Loucy (cell line): ENCODE measurements at regions not wholly inside any gene's neighbourhood (a gene's known extent, or its start where the extent isn't known, plus 50 kb on each side); places are given as distances from the start of the nearest gene placed in this dataset.

Experiments used
- EZH2phosphoT487 ChIP-seq: fragments of 200-600 bp; IDR thresholded peaks from 2 replicates; pipeline ENCODE4 v1.6.1; 2018; ENCODE audit warnings: antibody characterized with exemption, mild to moderate bottlenecking, moderate library complexity, borderline replicate concordance
- TF ChIP-seq, protein P1 (sequence below): fragments of 200-600 bp; sonication (generic); conservative IDR thresholded peaks from 2 replicates; pipeline ENCODE4 v1.5.1; 2014; ENCODE audit warnings: mild to moderate bottlenecking, antibody characterized with exemption, low read length

DNA sequence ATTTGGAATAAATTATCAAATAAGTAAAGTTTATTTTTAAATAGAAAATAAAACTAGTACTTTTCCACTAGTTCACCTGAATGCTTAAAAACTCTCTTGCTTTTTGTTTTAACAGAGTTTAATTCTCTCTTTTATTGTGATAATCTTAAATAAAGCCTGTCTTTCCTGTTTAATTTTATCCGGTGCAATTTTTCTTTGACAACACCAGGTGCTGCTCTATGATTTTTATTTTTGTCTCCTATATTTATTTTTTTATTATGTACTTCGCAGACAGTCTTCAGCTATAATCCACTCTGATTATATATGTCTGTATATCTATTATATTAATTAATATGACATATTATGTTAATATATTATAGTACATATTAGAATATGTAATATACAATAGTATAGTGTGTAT lies 1293.0 kb upstream of the EPHA6 start:
- no peak for TF ChIP-seq EZH2phosphoT487
- TF ChIP-seq, protein P1, sequence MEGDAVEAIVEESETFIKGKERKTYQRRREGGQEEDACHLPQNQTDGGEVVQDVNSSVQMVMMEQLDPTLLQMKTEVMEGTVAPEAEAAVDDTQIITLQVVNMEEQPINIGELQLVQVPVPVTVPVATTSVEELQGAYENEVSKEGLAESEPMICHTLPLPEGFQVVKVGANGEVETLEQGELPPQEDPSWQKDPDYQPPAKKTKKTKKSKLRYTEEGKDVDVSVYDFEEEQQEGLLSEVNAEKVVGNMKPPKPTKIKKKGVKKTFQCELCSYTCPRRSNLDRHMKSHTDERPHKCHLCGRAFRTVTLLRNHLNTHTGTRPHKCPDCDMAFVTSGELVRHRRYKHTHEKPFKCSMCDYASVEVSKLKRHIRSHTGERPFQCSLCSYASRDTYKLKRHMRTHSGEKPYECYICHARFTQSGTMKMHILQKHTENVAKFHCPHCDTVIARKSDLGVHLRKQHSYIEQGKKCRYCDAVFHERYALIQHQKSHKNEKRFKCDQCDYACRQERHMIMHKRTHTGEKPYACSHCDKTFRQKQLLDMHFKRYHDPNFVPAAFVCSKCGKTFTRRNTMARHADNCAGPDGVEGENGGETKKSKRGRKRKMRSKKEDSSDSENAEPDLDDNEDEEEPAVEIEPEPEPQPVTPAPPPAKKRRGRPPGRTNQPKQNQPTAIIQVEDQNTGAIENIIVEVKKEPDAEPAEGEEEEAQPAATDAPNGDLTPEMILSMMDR = no peak
